Hepatocyte (in vitro differentiated cells): ENCODE measurements at regions not wholly inside any gene's neighbourhood (a gene's known extent, or its start where the extent isn't known, plus 50 kb on each side); places are given as distances from the start of the nearest gene placed in this dataset.

Experiments used
- EZH2 ChIP-seq: fragments of 200-600 bp; sonication (generic); IDR thresholded peaks from 2 replicates; pipeline ENCODE4 v1.6.1; 2016; ENCODE audit warnings: antibody characterized with exemption, mild to moderate bottlenecking, borderline replicate concordance
- EZH2phosphoT487 ChIP-seq: fragments of 200-600 bp; sonication (generic); IDR thresholded peaks from one replicate; pipeline ENCODE4 v1.6.1; 2018; ENCODE audit warnings: antibody characterized with exemption, mild to moderate bottlenecking, low read depth, moderate library complexity; ENCODE audit not compliant: unreplicated experiment, severe bottlenecking
- TF ChIP-seq, protein P1 (sequence below): fragments of 200-600 bp; sonication (generic); IDR thresholded peaks from 2 replicates; pipeline ENCODE4 v1.5.1; 2016; ENCODE audit warnings: antibody characterized with exemption, mild to moderate bottlenecking; ENCODE audit not compliant: poor library complexity

DNA sequence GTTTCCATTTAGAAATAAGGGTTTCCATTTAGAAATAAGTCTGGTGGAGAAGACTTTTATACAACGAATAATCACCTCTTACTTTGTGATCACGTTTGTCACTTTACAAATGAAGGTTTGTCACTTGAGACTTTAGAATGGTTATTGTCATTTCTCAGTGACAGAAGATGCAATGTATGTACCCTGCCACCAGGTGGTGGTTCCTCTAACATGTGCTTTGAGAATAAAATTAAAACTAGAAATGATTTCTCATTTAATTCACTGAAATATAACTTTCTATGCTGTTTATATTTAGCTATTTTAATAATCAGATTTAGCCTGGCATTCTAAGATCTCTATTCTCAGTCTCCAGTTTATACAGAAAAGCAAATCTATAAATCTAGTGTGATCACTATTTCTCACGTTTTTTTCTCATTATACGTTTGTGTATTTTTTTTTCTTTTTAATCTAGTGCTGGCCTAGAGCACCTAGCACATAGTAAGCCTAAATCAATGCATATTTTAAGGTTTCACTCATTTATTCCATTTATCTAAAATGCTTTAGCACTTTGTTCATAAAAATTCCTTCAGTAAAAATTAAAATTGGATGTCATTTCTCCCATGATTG lies 57.4 kb upstream of the TFAP2D start:
- TF ChIP-seq, protein P1, sequence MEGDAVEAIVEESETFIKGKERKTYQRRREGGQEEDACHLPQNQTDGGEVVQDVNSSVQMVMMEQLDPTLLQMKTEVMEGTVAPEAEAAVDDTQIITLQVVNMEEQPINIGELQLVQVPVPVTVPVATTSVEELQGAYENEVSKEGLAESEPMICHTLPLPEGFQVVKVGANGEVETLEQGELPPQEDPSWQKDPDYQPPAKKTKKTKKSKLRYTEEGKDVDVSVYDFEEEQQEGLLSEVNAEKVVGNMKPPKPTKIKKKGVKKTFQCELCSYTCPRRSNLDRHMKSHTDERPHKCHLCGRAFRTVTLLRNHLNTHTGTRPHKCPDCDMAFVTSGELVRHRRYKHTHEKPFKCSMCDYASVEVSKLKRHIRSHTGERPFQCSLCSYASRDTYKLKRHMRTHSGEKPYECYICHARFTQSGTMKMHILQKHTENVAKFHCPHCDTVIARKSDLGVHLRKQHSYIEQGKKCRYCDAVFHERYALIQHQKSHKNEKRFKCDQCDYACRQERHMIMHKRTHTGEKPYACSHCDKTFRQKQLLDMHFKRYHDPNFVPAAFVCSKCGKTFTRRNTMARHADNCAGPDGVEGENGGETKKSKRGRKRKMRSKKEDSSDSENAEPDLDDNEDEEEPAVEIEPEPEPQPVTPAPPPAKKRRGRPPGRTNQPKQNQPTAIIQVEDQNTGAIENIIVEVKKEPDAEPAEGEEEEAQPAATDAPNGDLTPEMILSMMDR = peak; percentile 53
- TF ChIP-seq EZH2 (no peak), EZH2phosphoT487 (no peak)
